Superior temporal gyrus (tissue), 1 donor: ENCODE measurements at regions not wholly inside any gene's neighbourhood (a gene's known extent, or its start where the extent isn't known, plus 50 kb on each side); places are given as distances from the start of the nearest gene placed in this dataset.
"Not testable (repeated sequence)": the region's sequence is repeated elsewhere in the genome, so short reads cannot be mapped to it uniquely, and the experiment has no call there.

Experiments
- DNase-seq: peaks from one replicate; pipeline ENCODE4 v3.0.0-alpha.2; 2016; ENCODE audit errors: extremely low spot score

- not testable (repeated sequence) for DNase-seq
Measured at GRCh38 chr6:164736090-164736489, 573.3 kb downstream of the C6orf118 start.

GRCh38 chr6:164731539-164731938 is 577.9 kb downstream of the C6orf118 start:
- no peak for DNase-seq

GRCh38 chr6:164721460-164721859 is 587.9 kb downstream of the C6orf118 start:
- DNase-seq, result no peak

- DNase-seq, result no peak
Measured at GRCh38 chr6:164700497-164700896, 608.9 kb downstream of the C6orf118 start.

- no peak for DNase-seq
Measured at GRCh38 chr6:164695896-164696295, 613.5 kb downstream of the C6orf118 start.

- no peak for DNase-seq
Measured at GRCh38 chr6:164694386-164694785, 615.0 kb downstream of the C6orf118 start.

GRCh38 chr6:164693944-164694343 is 615.5 kb downstream of the C6orf118 start:
- DNase-seq, result peak; percentile 97

- peak; percentile 37 for DNase-seq
Measured at GRCh38 chr6:164692772-164693510, 616.5 kb downstream of the C6orf118 start.

GRCh38 chr6:164690702-164691500 is 618.5 kb downstream of the C6orf118 start:
- DNase-seq, result peak; percentile 55

- peak; percentile 40 for DNase-seq
Measured at GRCh38 chr6:164690241-164690640, 619.2 kb downstream of the C6orf118 start.

- no peak for DNase-seq
Measured at GRCh38 chr6:164665328-164665727, 644.1 kb downstream of the C6orf118 start.

- no peak for DNase-seq
Measured at GRCh38 chr6:164663634-164664033, 645.8 kb downstream of the C6orf118 start.

GRCh38 chr6:164661716-164662115 is 647.7 kb downstream of the C6orf118 start:
- peak; percentile 31 for DNase-seq

GRCh38 chr6:164660781-164661180 is 648.6 kb downstream of the C6orf118 start:
- peak; percentile 26 for DNase-seq

- DNase-seq, result peak; percentile 75
Measured at GRCh38 chr6:164640956-164641355, 668.4 kb downstream of the C6orf118 start.

GRCh38 chr6:164628302-164628931 is 681.0 kb downstream of the C6orf118 start:
- no peak for DNase-seq

GRCh38 chr6:164616917-164617524 is 692.4 kb downstream of the C6orf118 start:
- DNase-seq, result no peak

- DNase-seq, result no peak
Measured at GRCh38 chr6:164612751-164613150, 696.7 kb downstream of the C6orf118 start.

- not testable (repeated sequence) for DNase-seq
Measured at GRCh38 chr6:164610859-164611258, 698.5 kb downstream of the C6orf118 start.

- not testable (repeated sequence) for DNase-seq
Measured at GRCh38 chr6:164602415-164602814, 707.0 kb downstream of the C6orf118 start.

- DNase-seq, result no peak
Measured at GRCh38 chr6:164581563-164581962, 727.8 kb downstream of the C6orf118 start.

- DNase-seq, result no peak
Measured at GRCh38 chr6:164579035-164579434, 730.4 kb downstream of the C6orf118 start.
